A549 (cell line): ENCODE measurements at regions not wholly inside any gene's neighbourhood (a gene's known extent, or its start where the extent isn't known, plus 50 kb on each side); places are given as distances from the start of the nearest gene placed in this dataset.

Experiments
- ATAC-seq, 2 experiments: fragments of 200-7000 bp in 1 of 2; fragments of >200 bp in 1 of 2; cut with Nextera tagmentation in 1 of 2; cut with Tn5 transposase in 1 of 2; 3 replicates each; pipeline versions ENCODE4 v1.8.0 to v1.9.1; 2018 to 2020; ENCODE audit warnings: mild to moderate bottlenecking in 1 of 2, moderate library complexity in 1 of 2
- CTCF ChIA-PET: fragments of 300-600 bp; sonication (Branson Sonifier 250); formaldehyde crosslinking; extraction: SDS; loops from one replicate; lab custom pipeline; 2021; ENCODE audit warnings: antibody characterized with exemption, inconsistent platforms; lab: Yijun Ruan, JAX
- POLR2A ChIA-PET: fragments of 350-600 bp; formaldehyde crosslinking; extraction: SDS; loops from one replicate; lab custom pipeline; 2021; ENCODE audit warnings: antibody characterized with exemption, inconsistent platforms; lab: Yijun Ruan, JAX
- DNase-seq, 2 experiments: peaks; one replicate each; pipeline versions ENCODE4 v3.0.0 to v3.0.0-alpha.2; 2011 to 2016; ENCODE audit warnings: low read depth in 1 of 2, low spot score in 1 of 2
- FAIRE-seq: peaks from 2 replicates; lab custom pipeline; 2011; peaks lifted over from hg19 to GRCh38; lab: Jason Lieb, UNC
- H3K27ac ChIP-seq, 2 experiments: fragments of >200 bp; sonication (Bioruptor Twin); formaldehyde crosslinking; 3 replicates each; pipeline ENCODE4 v1.5.1; 2016 to 2017
- H3K4me1 ChIP-seq: fragments of >200 bp; sonication (Bioruptor Twin); formaldehyde crosslinking; 3 replicates; pipeline ENCODE4 v1.6.1; 2016
- H3K4me2 ChIP-seq: fragments of >200 bp; sonication (Bioruptor Twin); formaldehyde crosslinking; 3 replicates; pipeline ENCODE4 v1.6.1; 2016
- H3K4me3 ChIP-seq: fragments of >200 bp; sonication (Bioruptor Twin); formaldehyde crosslinking; 3 replicates; pipeline ENCODE4 v1.5.1; 2016
- H3K9me3 ChIP-seq: fragments of >200 bp; sonication (Bioruptor Twin); formaldehyde crosslinking; 3 replicates; pipeline ENCODE4 v1.6.1; 2016
- BHLHE40 ChIP-seq: IDR thresholded peaks from 2 replicates; pipeline ENCODE4 v1.6.1; 2012; ENCODE audit warnings: low read depth, low read length, inconsistent platforms
- CEBPB ChIP-seq, 2 experiments: fragments of >200 bp in 1 of 2; sonication (Bioruptor Twin) in 1 of 2; formaldehyde crosslinking in 1 of 2; IDR thresholded peaks; 2 replicates each; pipeline ENCODE4 v1.6.1; 2012 to 2016
- CTCF ChIP-seq: fragments of >200 bp; sonication (Bioruptor Twin); formaldehyde crosslinking; IDR thresholded peaks from 3 replicates; pipeline ENCODE4 v1.5.1; 2016
- ELK1 ChIP-seq: fragments of 150-350 bp; IDR thresholded peaks from 2 replicates; pipeline ENCODE4 v1.6.1; 2014; ENCODE audit warnings: low read depth, mild to moderate bottlenecking, low read length
- ESRRA ChIP-seq: fragments of 150-350 bp; IDR thresholded peaks from 2 replicates; pipeline ENCODE4 v1.6.1; 2014; ENCODE audit warnings: mild to moderate bottlenecking, low read length, borderline replicate concordance
- FOSL2 ChIP-seq, 2 experiments: fragments of 450-650 bp in 1 of 2; fragments of >200 bp in 1 of 2; sonication (Bioruptor Twin) in 1 of 2; formaldehyde crosslinking; IDR thresholded peaks; 2 replicates each; pipeline versions ENCODE4 v1.5.0 to v1.6.1; 2016 to 2020; ENCODE audit warnings: mild to moderate bottlenecking in 1 of 2, moderate library complexity in 1 of 2
- FOXS1 ChIP-seq: fragments of 250-450 bp; sonication (Bioruptor Pico); IDR thresholded peaks from 2 replicates; pipeline ENCODE4 v1.5.0; 2020; ENCODE audit warnings: mild to moderate bottlenecking, moderate library complexity
- HES2 ChIP-seq: fragments of >200 bp; sonication (Bioruptor Twin); formaldehyde crosslinking; IDR thresholded peaks from 2 replicates; pipeline ENCODE4 v1.6.1; 2016
- HEYL ChIP-seq: fragments of 250-450 bp; sonication (Bioruptor Pico); IDR thresholded peaks from 2 replicates; pipeline ENCODE4 v1.8.0; 2021; ENCODE audit warnings: mild to moderate bottlenecking, moderate library complexity
- HOXB5 ChIP-seq: fragments of 250-450 bp; sonication (Bioruptor Pico); IDR thresholded peaks from 2 replicates; pipeline ENCODE4 v1.5.0; 2020; ENCODE audit warnings: mild to moderate bottlenecking, moderate library complexity
- KDM5A ChIP-seq: fragments of 200-600 bp; sonication (generic); IDR thresholded peaks from 2 replicates; pipeline ENCODE4 v1.6.1; 2016; ENCODE audit warnings: antibody characterized with exemption, mild to moderate bottlenecking
- MAFK ChIP-seq: fragments of 450-650 bp; IDR thresholded peaks from 2 replicates; pipeline ENCODE4 v1.6.1; 2014; ENCODE audit not compliant: partially characterized antibody
- MAX ChIP-seq: IDR thresholded peaks from 2 replicates; pipeline ENCODE4 v1.6.1; 2012
- MYC ChIP-seq: IDR thresholded peaks from 2 replicates; pipeline ENCODE4 v1.6.1; 2012; ENCODE audit warnings: mild to moderate bottlenecking, inconsistent platforms, low read length, improper control_type of control experiment, borderline replicate concordance
- NFE2L2 ChIP-seq: fragments of 150-350 bp; conservative IDR thresholded peaks from 2 replicates; pipeline ENCODE4 v1.6.1; 2014; ENCODE audit warnings: low read length
- POLR2A ChIP-seq: IDR thresholded peaks from 2 replicates; pipeline ENCODE4 v1.6.1; 2012; ENCODE audit warnings: mild to moderate bottlenecking, low read length
- RCOR1 ChIP-seq: fragments of 150-350 bp; IDR thresholded peaks from 2 replicates; pipeline ENCODE4 v1.6.1; 2014; ENCODE audit warnings: antibody characterized with exemption, low read length, low read depth
- RFX5 ChIP-seq: fragments of 450-650 bp; IDR thresholded peaks from 2 replicates; pipeline ENCODE4 v1.7.1; 2014; ENCODE audit warnings: antibody characterized with exemption, mild to moderate bottlenecking, moderate library complexity
- SMC3 ChIP-seq: fragments of >200 bp; sonication (Bioruptor Twin); formaldehyde crosslinking; IDR thresholded peaks from 3 replicates; pipeline ENCODE4 v1.6.1; 2018; ENCODE audit warnings: inconsistent platforms
- SREBF2 ChIP-seq: fragments of 450-650 bp; IDR thresholded peaks from 2 replicates; pipeline ENCODE4 v1.6.1; 2014; ENCODE audit warnings: mild to moderate bottlenecking, moderate library complexity
- USF2 ChIP-seq: fragments of 450-650 bp; IDR thresholded peaks from 2 replicates; pipeline ENCODE4 v1.6.1; 2014; ENCODE audit warnings: antibody characterized with exemption
- ZFP36 ChIP-seq: fragments of 450-650 bp; IDR thresholded peaks from 2 replicates; pipeline ENCODE4 v1.6.1; 2014; ENCODE audit warnings: borderline replicate concordance; ENCODE audit not compliant: partially characterized antibody
- WGBS: methylation state at CpG from one replicate; pipeline ENCODE4 v1.1.6; 2017; ENCODE audit errors: missing lambda C conversion rate; 5-methylcytosine and 5-hydroxymethylcytosine counted together

GRCh38 chr1:198865319-198865718 lies 226.5 kb downstream of the PTPRC start (continued):
- no peak for TF ChIP-seq ELK1
- no peak for TF ChIP-seq MAX
- TF ChIP-seq ESRRA = no peak
- TF ChIP-seq RFX5 = no peak
- TF ChIP-seq MAFK = no peak

- WGBS = 66% methylated on average over 6 of the region's 6 CpGs
- no peaks in the 10 kb centered on the region for H3K4me1 ChIP-seq
- DNase-seq (no peak), FAIRE-seq (no peak), ATAC-seq (no peak)
- TF ChIP-seq SMC3 (no peak), HEYL (CRISPR knock-in tag) (no peak), SREBF2 (no peak), MAFK (no peak), BHLHE40 (no peak)
- H3K4me2 ChIP-seq = no peak overlapping the region
- H3K27ac ChIP-seq = no peak overlapping the region
- POLR2A ChIA-PET = no interaction called here
- no peaks in the 10 kb centered on the region for H3K9me3 ChIP-seq
- CTCF ChIA-PET = no interaction called here
- H3K4me3 ChIP-seq = no peak overlapping the region
Observed at GRCh38 chr1:198867182-198867581, 228.3 kb downstream of the PTPRC start.

GRCh38 chr1:198873696-198874230 lies 234.9 kb downstream of the PTPRC start:
- Histone ChIP-seq H3K9me3 (no peaks in the 10 kb centered on the region), H3K4me1 (no peaks in the 10 kb centered on the region), H3K4me2 (no peak overlapping the region), H3K4me3 (no peak overlapping the region), H3K27ac (no peak overlapping the region)
- 57% methylated on average over 2 of the region's 2 CpGs for WGBS
- no peak for TF ChIP-seq SMC3
- ChIA-PET POLR2A (no interaction called here), CTCF (no interaction called here)
- FAIRE-seq (no peak), DNase-seq (no peak), ATAC-seq (no peak)

- no peak for ATAC-seq
Observed at GRCh38 chr1:198876371-198876871, 237.6 kb downstream of the PTPRC start.

More at GRCh38 chr1:198876371-198876871, 237.6 kb downstream of the PTPRC start:
- no peak overlapping the region for H3K4me3 ChIP-seq
- WGBS = 84% methylated on average over 10 of the region's 10 CpGs
- peaks cover 15% of the 10 kb centered on the region; the same call in 2 of the 3 replicates for H3K4me1 ChIP-seq
- TF ChIP-seq NFE2L2 (no peak), MAFK (no peak), ZFP36 (no peak), SREBF2 (no peak), CEBPB (IDR thresholded peaks at IDR 0.05) (no peak), CTCF (no peak), FOXS1 (CRISPR knock-in tag) (no peak), FOSL2 (IDR thresholded peaks at IDR 0.05) (no peak), FOSL2 (CRISPR knock-in tag; IDR thresholded peaks at IDR 0.05) (no peak), MAX (no peak), ELK1 (no peak), HES2 (no peak), SMC3 (no peak), HOXB5 (CRISPR knock-in tag) (no peak), RCOR1 (no peak), POLR2A (no peak), MYC (no peak), USF2 (no peak), KDM5A (no peak)
- no peak for FAIRE-seq
- ChIA-PET CTCF (no interaction called here), POLR2A (no interaction called here)
- no peaks in the 10 kb centered on the region for H3K9me3 ChIP-seq
- no peak for DNase-seq
- H3K4me2 ChIP-seq = no peak overlapping the region
- no peak overlapping the region for H3K27ac ChIP-seq
